DOHH2 (cell line): ENCODE measurements at regions not wholly inside any gene's neighbourhood (a gene's known extent, or its start where the extent isn't known, plus 50 kb on each side); places are given as distances from the start of the nearest gene placed in this dataset.
"Not testable (repeated sequence)": the region's sequence is repeated elsewhere in the genome, so short reads cannot be mapped to it uniquely, and the experiment has no call there.

ENCODE experiments used
- H3F3A ChIP-seq: fragments of 200-600 bp; sonication (generic), shearing (Covaris generic); 2 replicates; pipeline ENCODE4 v1.6.0; 2016; ENCODE audit warnings: antibody characterized with exemption, mild to moderate bottlenecking; ENCODE audit not compliant: control insufficient read depth, insufficient read depth
- H3K27ac ChIP-seq: fragments of 200-600 bp; sonication (generic); 2 replicates; pipeline ENCODE4 v1.5.1; 2014; ENCODE audit warnings: low read depth, mild to moderate bottlenecking, low read length, moderate library complexity
- H3K27me3 ChIP-seq: fragments of 200-600 bp; sonication (generic); 2 replicates; pipeline ENCODE4 v1.6.1; 2014; ENCODE audit warnings: mild to moderate bottlenecking, low read length, mixed read lengths; ENCODE audit not compliant: control insufficient read depth
- H3K36me3 ChIP-seq: fragments of 200-600 bp; sonication (generic); 2 replicates; pipeline ENCODE4 v1.6.1; 2014; ENCODE audit warnings: mild to moderate bottlenecking, low read length, moderate library complexity, mixed read lengths; ENCODE audit not compliant: control insufficient read depth
- H3K4me1 ChIP-seq: fragments of 200-600 bp; sonication (generic); 2 replicates; pipeline ENCODE4 v1.6.1; 2014; ENCODE audit warnings: mild to moderate bottlenecking, low read length, mixed read lengths; ENCODE audit not compliant: control insufficient read depth
- H3K4me2 ChIP-seq: fragments of 200-600 bp; sonication (generic); 2 replicates; pipeline ENCODE4 v1.6.0; 2014; ENCODE audit warnings: mild to moderate bottlenecking, low read length, moderate library complexity
- H3K4me3 ChIP-seq: fragments of 200-600 bp; sonication (generic); 2 replicates; pipeline ENCODE4 v1.5.1; 2014; ENCODE audit warnings: mild to moderate bottlenecking, low read length, mixed read lengths
- H3K79me2 ChIP-seq: fragments of 200-600 bp; sonication (generic); 2 replicates; pipeline ENCODE4 v1.6.1; 2014; ENCODE audit warnings: mild to moderate bottlenecking, low read length, mixed read lengths; ENCODE audit not compliant: control insufficient read depth
- H3K9me2 ChIP-seq: fragments of 200-600 bp; sonication (generic); replicated peaks from 2 replicates; pipeline ENCODE4 v1.6.1; 2014; ENCODE audit warnings: mild to moderate bottlenecking, low read length, mixed read lengths; ENCODE audit not compliant: control insufficient read depth
- H3K9me3 ChIP-seq: fragments of 200-600 bp; sonication (generic); 2 replicates; pipeline ENCODE4 v1.6.1; 2014; ENCODE audit warnings: antibody characterized with exemption, low read length, mixed read lengths; ENCODE audit not compliant: control insufficient read depth, insufficient read depth
- H4K20me1 ChIP-seq: fragments of 200-600 bp; sonication (generic); 2 replicates; pipeline ENCODE4 v1.6.0; 2014; ENCODE audit warnings: low read depth, mild to moderate bottlenecking, antibody characterized with exemption, low read length, moderate library complexity; ENCODE audit not compliant: control insufficient read depth, insufficient read depth
- CTCF ChIP-seq: fragments of 200-600 bp; sonication (generic); IDR thresholded peaks from one replicate; pipeline ENCODE4 v1.5.1; 2014; ENCODE audit warnings: antibody characterized with exemption, mild to moderate bottlenecking, low read depth, low read length; ENCODE audit not compliant: poor library complexity, severe bottlenecking
- EZH2phosphoT487 ChIP-seq: fragments of 200-600 bp; sonication (generic); IDR thresholded peaks from 2 replicates; pipeline ENCODE4 v1.6.1; 2017; ENCODE audit warnings: borderline replicate concordance, mild to moderate bottlenecking, antibody characterized with exemption, low read length, moderate library complexity, mixed read lengths

GRCh38 chr5:176144508-176144907 is 93.7 kb upstream of the SIMC1 start:
- no peak for TF ChIP-seq EZH2phosphoT487
- TF ChIP-seq CTCF, result no peak

GRCh38 chr5:176149948-176150347 is 88.3 kb upstream of the SIMC1 start:
- not testable (repeated sequence) for H3K79me2 ChIP-seq, H3K36me3 ChIP-seq, H3K4me3 ChIP-seq, H4K20me1 ChIP-seq, H3F3A ChIP-seq, H3K9me3 ChIP-seq, H3K4me1 ChIP-seq, H3K9me2 ChIP-seq, H3K4me2 ChIP-seq, H3K27ac ChIP-seq
- peaks cover 15% of the 10 kb centered on the region for H3K27me3 ChIP-seq

More at GRCh38 chr5:176144508-176144907, 93.7 kb upstream of the SIMC1 start:
- Histone ChIP-seq H4K20me1 (no peaks in the 10 kb centered on the region), H3K27ac (no peak overlapping the region), H3K4me2 (no peak overlapping the region), H3F3A (no peaks in the 10 kb centered on the region), H3K27me3 (peaks cover 14% of the 10 kb centered on the region; the same call in 1 of the 2 replicates), H3K79me2 (no peaks in the 10 kb centered on the region), H3K4me3 (no peak overlapping the region), H3K9me3 (no peaks in the 10 kb centered on the region), H3K4me1 (peaks cover 7% of the 10 kb centered on the region), H3K9me2 (no peaks in the 10 kb centered on the region), H3K36me3 (no peaks in the 10 kb centered on the region)

- H3K36me3 ChIP-seq, result no peaks in the 10 kb centered on the region
- no peaks in the 10 kb centered on the region for H4K20me1 ChIP-seq
- no peaks in the 10 kb centered on the region for H3K79me2 ChIP-seq
- H3F3A ChIP-seq, result no peaks in the 10 kb centered on the region
- no peak for TF ChIP-seq CTCF
- TF ChIP-seq EZH2phosphoT487, result no peak
- H3K4me1 ChIP-seq, result no peaks in the 10 kb centered on the region
- H3K27ac ChIP-seq, result no peak overlapping the region
- no peaks in the 10 kb centered on the region for H3K9me3 ChIP-seq
- H3K4me3 ChIP-seq, result no peak overlapping the region
- no peaks in the 10 kb centered on the region for H3K9me2 ChIP-seq
- peaks cover 15% of the 10 kb centered on the region for H3K27me3 ChIP-seq
- H3K4me2 ChIP-seq, result no peak overlapping the region
Observed at GRCh38 chr5:176151281-176151680, 86.9 kb upstream of the SIMC1 start.

GRCh38 chr5:176152191-176152929 is 85.9 kb upstream of the SIMC1 start:
- TF ChIP-seq EZH2phosphoT487 (no peak), CTCF (no peak)
- H3K79me2 ChIP-seq, result no peaks in the 10 kb centered on the region

More at GRCh38 chr5:176152191-176152929, 85.9 kb upstream of the SIMC1 start:
- H3F3A ChIP-seq, result no peaks in the 10 kb centered on the region
- H4K20me1 ChIP-seq, result no peaks in the 10 kb centered on the region
- no peaks in the 10 kb centered on the region for H3K9me2 ChIP-seq
- H3K27ac ChIP-seq, result no peak overlapping the region
- H3K4me3 ChIP-seq, result no peak overlapping the region
- no peaks in the 10 kb centered on the region for H3K4me1 ChIP-seq
- no peaks in the 10 kb centered on the region for H3K9me3 ChIP-seq
- peaks cover 19% of the 10 kb centered on the region for H3K27me3 ChIP-seq
- no peaks in the 10 kb centered on the region for H3K36me3 ChIP-seq
- no peak overlapping the region for H3K4me2 ChIP-seq
